ENCODE measurements at regions not wholly inside any gene's neighbourhood (a gene's known extent, or its start where the extent isn't known, plus 50 kb on each side); places are given as distances from the start of the nearest gene placed in this dataset.

- intact Hi-C loops (cut with micrococcal nuclease) = no loop called here
- no peak for DNase-seq (ENCODE audit: low spot score)
- Mint-ChIP-seq H3K27me3 (ENCODE audit: insufficient read depth) (peaks cover 64% of the 10 kb centered on the region), H3K4me3 (no peak overlapping the region), H3K27ac (no peak overlapping the region), H3K36me3 (ENCODE audit: low read depth) (no peaks in the 10 kb centered on the region), H3K4me1 (ENCODE audit: low read depth) (no peaks in the 10 kb centered on the region), H3K9me3 (peaks cover 3% of the 10 kb centered on the region)
Observed at GRCh38 chr6:33967966-33968724, 164.3 kb upstream of the MLN start.

GRCh38 chr6:33967265-33967767 is 163.5 kb upstream of the MLN start:
- Mint-ChIP-seq H3K9me3 (peaks cover 3% of the 10 kb centered on the region), H3K4me1 (ENCODE audit: low read depth) (no peaks in the 10 kb centered on the region), H3K36me3 (ENCODE audit: low read depth) (no peaks in the 10 kb centered on the region), H3K27me3 (ENCODE audit: insufficient read depth) (peaks cover 56% of the 10 kb centered on the region), H3K4me3 (no peak overlapping the region), H3K27ac (no peak overlapping the region)
- no peak for DNase-seq (ENCODE audit: low spot score)
- intact Hi-C loops (cut with micrococcal nuclease) = no loop called here

- Mint-ChIP-seq H3K27me3 (ENCODE audit: insufficient read depth) (peaks cover 51% of the 10 kb centered on the region), H3K27ac (no peak overlapping the region), H3K9me3 (peaks cover 2% of the 10 kb centered on the region), H3K4me3 (no peak overlapping the region), H3K4me1 (ENCODE audit: low read depth) (no peaks in the 10 kb centered on the region), H3K36me3 (ENCODE audit: low read depth) (no peaks in the 10 kb centered on the region)
- intact Hi-C loops (cut with micrococcal nuclease) = no loop called here
- no peak for DNase-seq (ENCODE audit: low spot score)
Observed at GRCh38 chr6:33966536-33966935, 162.7 kb upstream of the MLN start.

- Mint-ChIP-seq H3K4me3 (no peak overlapping the region), H3K9me3 (no peaks in the 10 kb centered on the region), H3K36me3 (ENCODE audit: low read depth) (no peaks in the 10 kb centered on the region), H3K4me1 (ENCODE audit: low read depth) (no peaks in the 10 kb centered on the region), H3K27ac (no peak overlapping the region), H3K27me3 (ENCODE audit: insufficient read depth) (peaks cover 45% of the 10 kb centered on the region)
- no peak for DNase-seq (ENCODE audit: low spot score)
- intact Hi-C loops (cut with micrococcal nuclease) = no loop called here
Observed at GRCh38 chr6:33965766-33966165, 162.0 kb upstream of the MLN start.

- Mint-ChIP-seq H3K36me3 (ENCODE audit: low read depth) (no peaks in the 10 kb centered on the region), H3K27me3 (ENCODE audit: insufficient read depth) (peaks cover 33% of the 10 kb centered on the region), H3K9me3 (no peaks in the 10 kb centered on the region), H3K27ac (no peak overlapping the region), H3K4me3 (no peak overlapping the region), H3K4me1 (ENCODE audit: low read depth) (no peaks in the 10 kb centered on the region)
- DNase-seq (ENCODE audit: low spot score) = no peak
- intact Hi-C loops (cut with micrococcal nuclease) = no loop called here
Observed at GRCh38 chr6:33964387-33964786, 160.6 kb upstream of the MLN start.

GRCh38 chr6:33963136-33963750 is 159.4 kb upstream of the MLN start:
- DNase-seq (ENCODE audit: low spot score) = no peak
- Mint-ChIP-seq H3K27ac (no peak overlapping the region), H3K27me3 (ENCODE audit: insufficient read depth) (peaks cover 28% of the 10 kb centered on the region), H3K4me3 (no peak overlapping the region), H3K36me3 (ENCODE audit: low read depth) (no peaks in the 10 kb centered on the region), H3K4me1 (ENCODE audit: low read depth) (no peaks in the 10 kb centered on the region), H3K9me3 (no peaks in the 10 kb centered on the region)
- intact Hi-C loops (cut with micrococcal nuclease) = no loop called here

GRCh38 chr6:33962246-33963027 is 158.6 kb upstream of the MLN start:
- intact Hi-C loops (cut with micrococcal nuclease) = no loop called here
- Mint-ChIP-seq H3K4me3 (no peak overlapping the region), H3K27ac (no peak overlapping the region), H3K27me3 (ENCODE audit: insufficient read depth) (peaks cover 20% of the 10 kb centered on the region), H3K4me1 (ENCODE audit: low read depth) (no peaks in the 10 kb centered on the region), H3K9me3 (no peaks in the 10 kb centered on the region), H3K36me3 (ENCODE audit: low read depth) (no peaks in the 10 kb centered on the region)
- no peak for DNase-seq (ENCODE audit: low spot score)

- peaks cover 14% of the 10 kb centered on the region for H3K27me3 Mint-ChIP-seq (ENCODE audit: insufficient read depth)
- H3K4me1 Mint-ChIP-seq (ENCODE audit: low read depth) = no peaks in the 10 kb centered on the region
- intact Hi-C loops (cut with micrococcal nuclease) = no loop called here
Observed at GRCh38 chr6:33961691-33962090, 157.9 kb upstream of the MLN start.

GRCh38 chr6:33960345-33961313 is 156.8 kb upstream of the MLN start:
- Mint-ChIP-seq H3K4me3 (no peak overlapping the region), H3K9me3 (no peaks in the 10 kb centered on the region), H3K27me3 (ENCODE audit: insufficient read depth) (peaks cover 11% of the 10 kb centered on the region), H3K36me3 (ENCODE audit: low read depth) (no peaks in the 10 kb centered on the region), H3K27ac (no peak overlapping the region), H3K4me1 (ENCODE audit: low read depth) (no peaks in the 10 kb centered on the region)
- no peak for DNase-seq (ENCODE audit: low spot score)
- intact Hi-C loops (cut with micrococcal nuclease) = no loop called here

More at GRCh38 chr6:33961691-33962090, 157.9 kb upstream of the MLN start:
- no peak for DNase-seq (ENCODE audit: low spot score)
- Mint-ChIP-seq H3K36me3 (ENCODE audit: low read depth) (no peaks in the 10 kb centered on the region), H3K9me3 (no peaks in the 10 kb centered on the region), H3K27ac (no peak overlapping the region), H3K4me3 (no peak overlapping the region)

- intact Hi-C loops (cut with micrococcal nuclease) = no loop called here
- no peak for DNase-seq (ENCODE audit: low spot score)
- Mint-ChIP-seq H3K27me3 (ENCODE audit: insufficient read depth) (peaks cover 3% of the 10 kb centered on the region), H3K9me3 (no peaks in the 10 kb centered on the region), H3K4me1 (ENCODE audit: low read depth) (peaks cover 1% of the 10 kb centered on the region), H3K4me3 (no peak overlapping the region), H3K36me3 (ENCODE audit: low read depth) (no peaks in the 10 kb centered on the region), H3K27ac (no peak overlapping the region)
Observed at GRCh38 chr6:33959661-33960344, 156.0 kb upstream of the MLN start.

- Mint-ChIP-seq H3K27ac (no peak overlapping the region), H3K4me3 (no peak overlapping the region), H3K36me3 (ENCODE audit: low read depth) (no peaks in the 10 kb centered on the region), H3K9me3 (no peaks in the 10 kb centered on the region), H3K4me1 (ENCODE audit: low read depth) (peaks cover 6% of the 10 kb centered on the region), H3K27me3 (ENCODE audit: insufficient read depth) (peaks cover under 1% of the 10 kb centered on the region)
- intact Hi-C loops (cut with micrococcal nuclease) = no loop called here
- DNase-seq (ENCODE audit: low spot score) = no peak
Observed at GRCh38 chr6:33959329-33959651, 155.5 kb upstream of the MLN start.

Data from activated T-helper 1 cell treated with anti-CD3 and anti-CD28 coated beads, Interleukin-12 subunit alpha, Interleukin-12 subunit beta, Interleukin-2, Interleukin-4 antibody, amounts not matched to agents 30 ng/mL and 10 ng/mL and 1 ng/mL, durations not matched to agents 14 hours and 24 hours and 36 hours (primary cell).